Inflammatory macrophage (primary cell): ENCODE measurements at regions not wholly inside any gene's neighbourhood (a gene's known extent, or its start where the extent isn't known, plus 50 kb on each side); places are given as distances from the start of the nearest gene placed in this dataset.

Source experiments
- DNase-seq, 2 donors: peaks; one replicate each; pipeline ENCODE4 v3.0.0-alpha.2; 2020 to 2022

- no peak for DNase-seq
Measured at GRCh38 chr13:104357672-104358354, 1291.6 kb upstream of the SLC10A2 start.

- no peak for DNase-seq
Measured at GRCh38 chr13:104357174-104357573, 1291.0 kb upstream of the SLC10A2 start.

- no peak for DNase-seq
Measured at GRCh38 chr13:104355041-104355670, 1288.9 kb upstream of the SLC10A2 start.

- no peak for DNase-seq
Measured at GRCh38 chr13:104327211-104327610, 1261.0 kb upstream of the SLC10A2 start.

- DNase-seq: no peak
Measured at GRCh38 chr13:104326523-104326922, 1260.3 kb upstream of the SLC10A2 start.

GRCh38 chr13:104321756-104322155 is 1255.5 kb upstream of the SLC10A2 start:
- DNase-seq: no peak

- no peak for DNase-seq
Measured at GRCh38 chr13:104320446-104320845, 1254.2 kb upstream of the SLC10A2 start.

GRCh38 chr13:104318121-104318520 is 1251.9 kb upstream of the SLC10A2 start:
- no peak for DNase-seq

- no peak for DNase-seq
Measured at GRCh38 chr13:104315606-104316005, 1249.4 kb upstream of the SLC10A2 start.

- no peak for DNase-seq
Measured at GRCh38 chr13:104314926-104315535, 1248.8 kb upstream of the SLC10A2 start.

- DNase-seq: no peak
Measured at GRCh38 chr13:104314321-104314720, 1248.1 kb upstream of the SLC10A2 start.

- DNase-seq: no peak
Measured at GRCh38 chr13:104310861-104311260, 1244.6 kb upstream of the SLC10A2 start.

- no peak for DNase-seq
Measured at GRCh38 chr13:104309431-104309830, 1243.2 kb upstream of the SLC10A2 start.

GRCh38 chr13:104301171-104301975 is 1235.2 kb upstream of the SLC10A2 start:
- no peak for DNase-seq

- no peak for DNase-seq
Measured at GRCh38 chr13:104297075-104297474, 1230.9 kb upstream of the SLC10A2 start.

- no peak for DNase-seq
Measured at GRCh38 chr13:104296286-104296685, 1230.1 kb upstream of the SLC10A2 start.

GRCh38 chr13:104295537-104295936 is 1229.3 kb upstream of the SLC10A2 start:
- no peak for DNase-seq

- no peak for DNase-seq
Measured at GRCh38 chr13:104289400-104289799, 1223.2 kb upstream of the SLC10A2 start.

GRCh38 chr13:104288496-104288895 is 1222.3 kb upstream of the SLC10A2 start:
- no peak for DNase-seq

- no peak for DNase-seq
Measured at GRCh38 chr13:104286566-104287290, 1220.5 kb upstream of the SLC10A2 start.

- DNase-seq: no peak
Measured at GRCh38 chr13:104281910-104282309, 1215.7 kb upstream of the SLC10A2 start.

GRCh38 chr13:104270731-104271130 is 1204.5 kb upstream of the SLC10A2 start:
- DNase-seq: no peak
